ENCODE measurements at regions not wholly inside any gene's neighbourhood (a gene's known extent, or its start where the extent isn't known, plus 50 kb on each side); places are given as distances from the start of the nearest gene placed in this dataset.
"Not testable (repeated sequence)": the region's sequence is repeated elsewhere in the genome, so short reads cannot be mapped to it uniquely, and the experiment has no call there.

GRCh38 chr19:20294181-20294580 lies 127.2 kb downstream of the ZNF486 start:
- no peak for DNase-seq (ENCODE audit: low read depth in 1 of 2, low spot score in 1 of 2)

GRCh38 chr19:20292520-20292919 lies 125.5 kb downstream of the ZNF486 start:
- DNase-seq (ENCODE audit: low read depth in 1 of 2, low spot score in 1 of 2) = not testable (repeated sequence)

- DNase-seq (ENCODE audit: low read depth in 1 of 2, low spot score in 1 of 2) = no peak
Measured at GRCh38 chr19:20289186-20289585, 122.2 kb downstream of the ZNF486 start.

- no peak for DNase-seq (ENCODE audit: low read depth in 1 of 2, low spot score in 1 of 2)
Measured at GRCh38 chr19:20287070-20287469, 120.1 kb downstream of the ZNF486 start.

GRCh38 chr19:20285876-20286275 lies 118.9 kb downstream of the ZNF486 start:
- not testable (repeated sequence) for DNase-seq (ENCODE audit: low read depth in 1 of 2, low spot score in 1 of 2)

- no peak for DNase-seq (ENCODE audit: low read depth in 1 of 2, low spot score in 1 of 2)
Measured at GRCh38 chr19:20279516-20279915, 112.5 kb downstream of the ZNF486 start.

- no peak for DNase-seq (ENCODE audit: low read depth in 1 of 2, low spot score in 1 of 2)
Measured at GRCh38 chr19:20278342-20278741, 111.3 kb downstream of the ZNF486 start.

GRCh38 chr19:20276732-20277082 lies 109.7 kb downstream of the ZNF486 start:
- DNase-seq (ENCODE audit: low read depth in 1 of 2, low spot score in 1 of 2) = not testable (repeated sequence)

- no peak for DNase-seq (ENCODE audit: low read depth in 1 of 2, low spot score in 1 of 2)
Measured at GRCh38 chr19:20276011-20276731, 109.2 kb downstream of the ZNF486 start.

- DNase-seq (ENCODE audit: low read depth in 1 of 2, low spot score in 1 of 2) = no peak
Measured at GRCh38 chr19:20273951-20274570, 107.0 kb downstream of the ZNF486 start.

- DNase-seq (ENCODE audit: low read depth in 1 of 2, low spot score in 1 of 2) = no peak
Measured at GRCh38 chr19:20273376-20273775, 106.4 kb downstream of the ZNF486 start.

GRCh38 chr19:20272627-20273010 lies 105.6 kb downstream of the ZNF486 start:
- not testable (repeated sequence) for DNase-seq (ENCODE audit: low read depth in 1 of 2, low spot score in 1 of 2)

- not testable (repeated sequence) for DNase-seq (ENCODE audit: low read depth in 1 of 2, low spot score in 1 of 2)
Measured at GRCh38 chr19:20271927-20272626, 105.1 kb downstream of the ZNF486 start.

GRCh38 chr19:20271215-20271926 lies 104.4 kb downstream of the ZNF486 start:
- no peak for DNase-seq (ENCODE audit: low read depth in 1 of 2, low spot score in 1 of 2)

- DNase-seq (ENCODE audit: low read depth in 1 of 2, low spot score in 1 of 2) = no peak
Measured at GRCh38 chr19:20269461-20269860, 102.4 kb downstream of the ZNF486 start.

- not testable (repeated sequence) for DNase-seq (ENCODE audit: low read depth in 1 of 2, low spot score in 1 of 2)
Measured at GRCh38 chr19:20261513-20261912, 94.5 kb downstream of the ZNF486 start.

GRCh38 chr19:20260738-20261137 lies 93.7 kb downstream of the ZNF486 start:
- not testable (repeated sequence) for DNase-seq (ENCODE audit: low read depth in 1 of 2, low spot score in 1 of 2)

GRCh38 chr19:20259615-20260014 lies 92.6 kb downstream of the ZNF486 start:
- DNase-seq (ENCODE audit: low read depth in 1 of 2, low spot score in 1 of 2) = no peak

- no peak for DNase-seq (ENCODE audit: low read depth in 1 of 2, low spot score in 1 of 2)
Measured at GRCh38 chr19:20256606-20257005, 89.6 kb downstream of the ZNF486 start.

- no peak for DNase-seq (ENCODE audit: low read depth in 1 of 2, low spot score in 1 of 2)
Measured at GRCh38 chr19:20254121-20254520, 87.1 kb downstream of the ZNF486 start.

- no peak for DNase-seq (ENCODE audit: low read depth in 1 of 2, low spot score in 1 of 2)
Measured at GRCh38 chr19:20252613-20253012, 85.6 kb downstream of the ZNF486 start.

GRCh38 chr19:20250627-20251026 lies 83.6 kb downstream of the ZNF486 start:
- no peak for DNase-seq (ENCODE audit: low read depth in 1 of 2, low spot score in 1 of 2)

Measured in stimulated activated CD4-positive, alpha-beta T cell treated with anti-CD3 and anti-CD28 coated beads, Interleukin-15, amount 100 ng/mL, for 1 hour (primary cell).